ENCODE measurements at regions not wholly inside any gene's neighbourhood (a gene's known extent, or its start where the extent isn't known, plus 50 kb on each side); places are given as distances from the start of the nearest gene placed in this dataset.

GRCh38 chr14:101707863-101708620 lies 53.5 kb upstream of the PPP2R5C start:
- no peaks in the 10 kb centered on the region for H3F3A ChIP-seq (replicated peaks; ENCODE audit: insufficient read depth)
- no peak overlapping the region for H3K4me3 ChIP-seq (ENCODE audit: low read depth in 2 of 2, low read length in 1 of 2)
- DNase-seq: no peak
- no peak overlapping the region for H3K4me2 ChIP-seq
- TF ChIP-seq SIN3A (IDR thresholded peaks at IDR 0.05; ENCODE audit: borderline replicate concordance, low read depth, low read length) (no peak), TCF12 (IDR thresholded peaks at IDR 0.05) (no peak), NFIC (IDR thresholded peaks at IDR 0.05; ENCODE audit: borderline replicate concordance) (no peak), RXRA (IDR thresholded peaks at IDR 0.05; ENCODE audit: borderline replicate concordance, low read depth) (no peak), JUND (IDR thresholded peaks at IDR 0.05) (no peak), SMC3 (IDR thresholded peaks at IDR 0.05; ENCODE audit: low read depth, low read length) (no peak), MEF2A (IDR thresholded peaks at IDR 0.05; ENCODE audit: borderline replicate concordance, low read depth) (no peak), USF2 (IDR thresholded peaks at IDR 0.05; ENCODE audit: borderline replicate concordance, low read depth, low read length) (no peak), TAF1 (IDR thresholded peaks at IDR 0.05; ENCODE audit: borderline replicate concordance, low read depth, low read length) (no peak), EP300 (IDR thresholded peaks at IDR 0.05; ENCODE audit: borderline replicate concordance in 1 of 2, low read depth in 1 of 2, low read length in 1 of 2) (no peak), YY1 (IDR thresholded peaks at IDR 0.05; ENCODE audit: low read depth) (no peak), PBX3 (IDR thresholded peaks at IDR 0.05) (no peak), CHD2 (IDR thresholded peaks at IDR 0.05; ENCODE audit: low read length, partially characterized antibody) (no peak), CTCF (IDR thresholded peaks at IDR 0.05) (no peak), TEAD4 (IDR thresholded peaks at IDR 0.05; ENCODE audit: borderline replicate concordance, insufficient read depth) (no peak), REST (IDR thresholded peaks at IDR 0.05; ENCODE audit: low read depth, low read length) (no peak), POLR2AphosphoS5 (IDR thresholded peaks at IDR 0.05; ENCODE audit: low read depth, low read length) (no peak), NRF1 (IDR thresholded peaks at IDR 0.05; ENCODE audit: low read depth, low read length) (no peak), USF1 (IDR thresholded peaks at IDR 0.05; ENCODE audit: borderline replicate concordance, low read depth) (no peak)
- no peaks in the 10 kb centered on the region for H3K79me2 ChIP-seq (ENCODE audit: insufficient read depth)
- 79% methylated on average over 11 of the region's 12 CpGs for WGBS (ENCODE audit: low lambda C conversion rate)
- ChIA-PET POLR2A (no interaction called here), CTCF (interaction anchor here (0.7 to 3.1 kb wide), 37 partner anchors 11 to 1268 kb away, joined by 3 to 44 read pairs (median 4); partner anchors contain the start of gene DYNC1H1)
- no peak overlapping the region for H3K27ac ChIP-seq (ENCODE audit: low read depth in 2 of 2, low read length in 1 of 2)
- H3K9me2 ChIP-seq: no peaks in the 10 kb centered on the region
- no peak overlapping the region for H2AFZ ChIP-seq (ENCODE audit: low read depth)
- H3K9ac ChIP-seq: no peak overlapping the region
- no peaks in the 10 kb centered on the region for H3K27me3 ChIP-seq (ENCODE audit: insufficient read depth)
- H3K36me3 ChIP-seq (replicated peaks in 1 of 2; ENCODE audit: control insufficient read depth in 1 of 2, insufficient read depth in 2 of 2, low read length in 1 of 2): no peaks in the 10 kb centered on the region
- H3K9me3 ChIP-seq: no peaks in the 10 kb centered on the region
- no peaks in the 10 kb centered on the region for H4K20me1 ChIP-seq (ENCODE audit: insufficient read depth)
- H3K4me1 ChIP-seq (ENCODE audit: control insufficient read depth in 1 of 2, insufficient read depth in 2 of 2, low read depth in 1 of 2, low read length in 1 of 2): peaks cover 0 to 9% of the 10 kb centered on the region in 2 experiments; a peak in 1 of 4 replicates

Measured in SK-N-SH (cell line).